HG03575 (cell line): ENCODE measurements at regions not wholly inside any gene's neighbourhood (a gene's known extent, or its start where the extent isn't known, plus 50 kb on each side); places are given as distances from the start of the nearest gene placed in this dataset.
"Not testable (repeated sequence)": the region's sequence is repeated elsewhere in the genome, so short reads cannot be mapped to it uniquely, and the experiment has no call there.

Experiments
- ATAC-seq: cut with Tn5 transposase; IDR thresholded peaks from one replicate; pipeline ENCODE4 v1.9.1; 2021; ENCODE audit not compliant: unreplicated experiment, insufficient number of reproducible peaks, low FRiP score; ENCODE audit errors: extremely low read depth

DNA sequence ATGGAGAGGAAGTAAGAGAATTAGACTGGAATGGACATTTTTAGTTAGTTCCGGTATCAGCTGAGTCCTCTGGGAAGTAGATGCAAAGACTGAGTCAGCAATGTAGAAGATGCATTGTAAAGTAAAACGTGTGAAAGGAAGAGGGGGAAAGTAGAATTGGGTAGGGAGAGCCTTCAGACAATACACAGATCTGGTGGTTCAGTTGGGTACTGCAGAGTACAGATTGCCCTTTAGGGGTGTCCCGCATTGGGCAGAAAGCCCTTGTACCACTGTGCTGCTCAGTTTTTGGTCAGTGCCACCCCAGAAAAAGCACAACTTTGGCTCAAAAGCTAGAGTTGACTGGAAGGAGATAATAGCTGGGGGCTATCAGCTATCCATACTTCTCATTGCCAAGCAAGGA is 247.4 kb downstream of the KBTBD8 start:
- no peak for ATAC-seq

DNA sequence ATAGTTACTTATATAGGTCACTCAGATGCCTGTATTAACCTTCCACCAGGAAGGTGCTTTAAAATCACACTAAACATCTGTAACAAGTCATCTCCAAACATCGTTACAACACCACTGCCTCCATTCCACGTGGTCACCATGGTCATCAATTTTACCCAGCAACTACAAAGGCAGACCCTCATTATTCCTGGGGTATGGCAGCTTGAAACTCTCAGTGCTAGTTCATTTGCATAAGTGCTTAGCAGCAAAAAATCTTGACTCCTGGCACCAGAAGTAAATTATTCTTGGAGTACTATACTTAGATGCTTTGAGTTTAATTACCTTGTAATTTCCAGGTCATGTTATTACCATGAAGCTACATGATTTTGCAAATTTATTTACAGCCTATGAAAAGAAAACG is 250.6 kb downstream of the KBTBD8 start:
- no peak for ATAC-seq

DNA sequence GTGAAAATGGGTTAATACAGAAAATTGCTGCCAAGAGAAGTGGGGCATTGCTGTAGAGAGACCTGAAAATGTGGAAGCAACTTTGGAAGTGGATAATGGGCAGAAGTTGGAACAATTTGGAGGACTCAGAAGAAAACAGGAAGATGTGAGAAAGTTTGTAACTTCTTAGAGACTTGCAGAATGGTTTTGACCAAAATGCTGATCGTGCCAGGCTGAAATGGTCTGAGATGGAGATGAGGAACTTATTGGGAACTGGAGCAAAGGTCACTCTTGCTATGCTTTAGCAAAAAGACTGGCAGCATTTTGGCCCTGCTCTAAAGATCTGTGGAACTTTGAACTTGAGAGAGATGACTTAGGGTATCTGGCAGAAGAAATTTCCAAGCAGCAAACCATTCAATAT is 254.8 kb downstream of the KBTBD8 start:
- ATAC-seq = not testable (repeated sequence)

DNA sequence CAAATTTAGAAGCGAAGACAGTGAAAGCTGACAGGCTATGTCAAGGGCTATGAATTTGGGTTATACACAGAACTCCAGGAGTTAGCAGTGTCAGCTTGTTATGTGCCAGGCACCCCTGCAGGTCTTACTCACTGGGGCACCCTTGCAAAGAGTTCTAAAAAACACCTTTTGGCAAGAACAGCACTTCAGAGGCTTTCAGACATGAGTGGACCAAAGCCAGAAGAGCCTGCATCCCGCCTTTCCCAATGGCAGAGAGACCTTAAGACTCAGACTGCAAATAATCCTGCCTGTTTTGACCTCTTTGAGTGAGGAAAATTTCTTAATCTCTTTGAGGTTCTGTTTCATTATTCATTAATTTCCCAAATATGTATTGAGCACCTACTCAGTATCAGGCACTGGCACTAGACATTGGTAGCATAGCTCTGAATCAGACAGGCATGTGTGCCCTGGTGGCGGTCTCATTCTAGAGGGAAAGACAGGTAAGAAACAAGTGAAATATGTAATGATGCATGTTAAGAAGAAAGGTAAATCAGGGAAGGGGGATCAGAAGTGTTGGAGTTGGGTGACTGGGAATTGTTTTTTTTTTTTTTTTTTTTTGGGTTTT is 280.0 kb downstream of the KBTBD8 start:
- no peak for ATAC-seq

DNA sequence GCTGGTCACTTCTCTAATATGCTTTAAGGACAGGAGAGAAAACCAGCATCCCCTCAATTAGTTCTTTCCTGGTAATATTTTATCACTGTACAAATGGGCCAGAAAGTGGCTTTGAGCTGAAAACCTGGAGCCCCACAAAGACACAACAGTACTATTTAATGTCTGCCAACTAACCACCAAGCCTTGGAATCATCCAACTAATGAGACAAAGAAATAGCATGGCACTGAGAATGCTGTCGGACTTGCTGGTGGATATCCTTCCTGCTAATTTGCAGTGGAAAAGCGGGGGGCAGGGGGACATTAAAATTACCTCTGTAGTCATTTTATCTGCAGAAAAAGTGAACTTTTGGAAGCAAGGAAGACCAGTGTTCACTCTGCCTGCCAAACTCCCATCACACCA is 288.5 kb downstream of the KBTBD8 start:
- no peak for ATAC-seq

DNA sequence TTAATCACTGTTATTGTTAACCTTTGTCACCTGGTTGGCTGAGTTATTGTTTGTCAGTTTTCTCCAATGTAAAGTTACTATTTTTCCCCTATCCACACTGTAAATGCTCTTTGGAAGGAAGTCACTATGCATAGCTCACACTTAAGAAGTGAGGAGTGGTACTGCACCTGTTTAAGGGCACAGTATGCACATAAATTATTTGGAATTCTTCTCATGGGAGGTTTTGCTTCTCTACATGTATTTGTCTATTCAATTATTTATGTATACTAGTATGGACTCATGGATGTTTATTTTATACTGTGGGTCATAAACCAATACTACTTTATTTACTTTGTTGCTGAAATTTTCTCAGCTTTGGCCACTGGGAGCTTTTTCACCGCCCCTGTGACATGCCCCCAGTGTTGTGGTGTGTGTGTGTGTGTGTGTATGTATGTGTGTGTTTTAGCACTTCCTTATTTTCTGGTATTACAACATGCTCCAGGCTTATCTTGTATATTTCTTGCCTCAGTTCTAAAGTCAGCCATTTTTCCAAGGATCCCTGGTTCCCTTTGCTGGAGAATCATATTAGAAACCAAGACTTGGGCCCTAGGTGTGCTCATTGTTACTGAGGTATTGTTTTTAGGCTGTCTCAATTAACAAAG is 290.5 kb downstream of the KBTBD8 start:
- no peak for ATAC-seq

DNA sequence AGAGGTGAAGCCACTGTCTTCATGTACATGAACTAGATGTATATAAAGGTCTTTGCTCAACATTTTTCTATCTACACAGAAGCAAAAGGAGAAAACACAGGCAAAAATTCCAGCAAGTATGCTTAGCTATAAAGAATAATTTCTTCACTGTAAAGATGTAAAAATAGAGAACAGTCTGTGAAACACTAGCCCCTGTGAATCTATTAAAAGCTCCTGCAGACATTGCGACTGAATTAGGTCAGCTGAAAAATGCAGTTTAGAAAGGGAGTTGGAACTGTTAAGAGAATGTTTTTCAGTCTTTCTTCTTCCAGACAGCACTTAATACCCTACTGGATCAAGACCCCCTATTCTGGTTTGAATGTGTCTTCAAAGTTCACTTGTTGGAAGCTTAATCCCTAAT is 291.5 kb downstream of the KBTBD8 start:
- no peak for ATAC-seq

DNA sequence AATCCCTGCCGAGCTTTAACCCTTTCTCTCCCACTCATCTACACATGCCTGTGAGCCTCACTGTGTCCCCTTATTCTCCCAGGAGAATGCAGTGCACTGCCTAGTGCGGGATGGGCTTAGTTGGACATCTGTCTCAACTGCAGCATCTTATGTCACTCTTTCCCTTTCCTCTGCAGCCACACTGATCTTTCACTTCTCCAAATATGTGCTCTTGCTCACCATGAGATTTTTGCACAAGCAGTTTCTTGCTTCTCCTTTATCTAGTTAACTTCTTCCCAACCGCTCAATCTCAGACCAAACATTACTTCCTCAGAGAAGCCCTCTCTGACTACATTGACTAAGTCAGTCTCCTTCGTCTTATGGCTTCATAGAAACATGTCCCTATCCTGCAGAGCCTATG is 292.3 kb downstream of the KBTBD8 start:
- no peak for ATAC-seq

DNA sequence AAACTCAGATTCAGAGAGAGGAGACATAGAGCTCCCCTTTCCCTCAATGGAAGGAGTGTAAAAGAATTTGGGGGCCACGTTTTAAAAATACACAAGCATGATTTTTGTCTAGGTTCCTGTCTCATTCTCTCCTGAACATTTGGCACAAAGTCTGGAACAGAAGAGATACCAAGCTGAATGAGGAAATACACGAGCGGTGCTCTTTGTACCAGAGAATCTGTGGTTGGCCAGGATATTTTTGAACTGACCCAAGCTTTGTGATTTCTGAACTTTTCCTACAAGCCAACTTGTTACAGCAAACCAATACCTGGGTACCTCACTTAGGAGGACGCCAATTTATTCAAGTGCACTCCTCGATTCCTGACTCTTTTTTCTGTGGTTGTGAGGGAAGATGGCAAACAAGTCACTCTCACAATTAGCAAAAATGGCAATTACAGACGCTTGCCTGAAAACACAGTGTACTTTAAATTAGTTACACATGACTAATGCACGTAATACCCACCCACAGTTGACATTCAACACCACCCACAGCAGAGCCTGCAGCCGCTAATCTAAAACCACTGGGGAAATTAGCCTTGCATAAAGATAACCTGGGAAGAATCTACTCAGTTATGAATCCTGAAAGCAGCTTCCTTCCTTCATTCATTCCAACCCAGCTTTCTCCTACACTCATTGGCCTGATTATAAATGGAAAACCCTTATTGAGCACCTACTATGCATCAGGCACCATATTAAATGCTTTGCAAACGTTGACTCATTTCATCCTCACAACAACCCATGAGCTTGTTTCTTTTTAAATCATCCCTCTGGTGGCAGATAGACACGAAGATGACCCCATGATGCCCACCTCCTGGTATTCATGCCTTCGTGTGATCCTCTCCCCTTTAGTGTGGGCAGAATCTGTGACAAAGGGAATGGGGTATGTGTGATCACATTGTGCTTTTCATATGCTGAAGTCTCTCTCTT is 293.5 kb downstream of the KBTBD8 start:
- no peak for ATAC-seq

DNA sequence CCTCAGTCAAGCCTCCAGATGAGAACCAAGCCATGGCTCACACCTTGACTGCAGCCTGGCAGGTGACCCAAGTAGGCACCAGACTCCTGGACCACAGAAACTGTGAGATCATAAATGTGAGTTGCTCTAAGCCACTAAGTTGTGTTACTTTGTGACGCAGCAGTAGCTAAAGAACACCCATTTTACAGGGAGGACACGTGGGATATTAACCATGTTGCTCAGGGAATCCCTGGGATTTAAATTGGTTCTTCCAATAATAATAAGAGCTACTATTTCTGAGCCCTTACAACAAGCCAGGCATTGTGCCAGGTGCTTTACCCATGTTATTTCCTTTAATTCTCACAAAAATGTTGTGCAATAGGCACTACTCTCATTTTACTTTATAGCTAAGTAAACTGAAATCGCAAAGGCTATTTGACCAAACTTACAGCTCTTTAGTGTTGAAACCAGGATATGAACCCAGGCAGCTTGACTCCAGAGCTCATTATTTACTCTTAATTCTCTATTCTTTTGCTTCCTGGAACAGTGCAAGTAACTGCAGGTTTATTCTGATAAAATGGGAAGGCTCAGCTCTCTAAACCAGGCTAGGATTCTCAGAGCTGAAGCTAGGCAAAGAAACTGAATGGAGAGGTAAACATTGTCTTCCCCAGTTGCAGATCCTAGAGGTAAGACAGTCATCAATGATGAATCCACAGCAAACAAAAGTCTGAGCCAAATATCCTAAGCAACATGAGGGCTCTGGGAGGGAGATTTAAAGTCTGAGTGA is 294.4 kb downstream of the KBTBD8 start:
- no peak for ATAC-seq

DNA sequence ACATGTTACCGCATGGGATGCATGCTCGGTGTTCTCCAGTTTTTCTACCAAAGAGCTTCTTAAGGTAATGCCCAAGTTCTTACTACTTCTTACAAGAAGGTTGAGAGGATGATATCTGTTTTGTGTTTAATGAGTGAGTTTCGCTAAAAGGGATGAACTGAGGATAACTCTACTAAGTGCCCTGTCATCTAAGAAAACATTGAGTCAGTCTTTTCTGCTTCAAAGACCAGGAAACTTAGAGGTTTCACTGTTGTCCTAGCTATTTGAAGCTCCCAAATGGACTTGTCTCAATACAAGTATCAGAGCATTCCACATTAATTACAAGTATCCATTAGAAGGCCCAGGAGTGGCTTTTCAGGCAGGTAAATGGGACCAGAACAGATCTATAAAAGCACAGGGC is 296.2 kb downstream of the KBTBD8 start:
- ATAC-seq = no peak

DNA sequence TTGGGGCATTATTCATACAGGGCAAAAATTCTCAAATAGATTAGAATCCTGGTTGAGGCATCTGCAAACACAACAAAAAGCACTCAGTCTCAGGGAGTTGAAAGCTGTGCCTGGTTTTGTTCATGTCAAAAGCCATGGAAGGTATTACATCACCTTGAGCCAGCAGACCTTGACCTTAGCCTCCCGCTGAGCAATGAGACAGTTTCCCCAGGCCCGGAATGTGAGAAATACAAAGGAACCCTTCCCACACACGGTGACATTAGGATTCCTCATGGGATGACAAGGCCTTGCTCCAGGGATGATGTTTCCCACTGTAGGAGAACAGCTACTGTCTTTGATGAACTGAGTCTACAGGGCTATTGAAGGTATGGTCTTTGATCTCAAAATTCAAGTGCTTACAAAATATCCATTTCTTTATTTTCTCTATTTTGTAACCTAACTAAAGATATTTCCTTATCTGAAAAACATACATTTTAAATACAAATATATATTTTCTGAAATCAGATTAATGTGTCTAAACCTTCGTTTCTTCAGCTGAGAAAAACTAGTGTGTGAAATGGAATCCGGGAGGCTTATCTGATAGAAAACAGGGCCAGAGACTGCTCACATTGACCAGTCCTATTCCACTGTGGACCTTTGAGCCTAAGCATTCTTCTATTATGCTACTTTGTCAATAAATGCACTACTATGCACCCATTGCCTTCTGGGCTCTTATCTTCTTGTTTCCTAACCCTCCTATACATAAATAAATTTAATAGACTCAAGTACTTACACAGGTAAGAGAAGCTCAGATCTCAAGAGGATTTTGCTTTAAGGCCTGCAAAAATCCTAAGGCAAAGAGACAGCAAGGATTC is 298.2 kb downstream of the KBTBD8 start:
- no peak for ATAC-seq

DNA sequence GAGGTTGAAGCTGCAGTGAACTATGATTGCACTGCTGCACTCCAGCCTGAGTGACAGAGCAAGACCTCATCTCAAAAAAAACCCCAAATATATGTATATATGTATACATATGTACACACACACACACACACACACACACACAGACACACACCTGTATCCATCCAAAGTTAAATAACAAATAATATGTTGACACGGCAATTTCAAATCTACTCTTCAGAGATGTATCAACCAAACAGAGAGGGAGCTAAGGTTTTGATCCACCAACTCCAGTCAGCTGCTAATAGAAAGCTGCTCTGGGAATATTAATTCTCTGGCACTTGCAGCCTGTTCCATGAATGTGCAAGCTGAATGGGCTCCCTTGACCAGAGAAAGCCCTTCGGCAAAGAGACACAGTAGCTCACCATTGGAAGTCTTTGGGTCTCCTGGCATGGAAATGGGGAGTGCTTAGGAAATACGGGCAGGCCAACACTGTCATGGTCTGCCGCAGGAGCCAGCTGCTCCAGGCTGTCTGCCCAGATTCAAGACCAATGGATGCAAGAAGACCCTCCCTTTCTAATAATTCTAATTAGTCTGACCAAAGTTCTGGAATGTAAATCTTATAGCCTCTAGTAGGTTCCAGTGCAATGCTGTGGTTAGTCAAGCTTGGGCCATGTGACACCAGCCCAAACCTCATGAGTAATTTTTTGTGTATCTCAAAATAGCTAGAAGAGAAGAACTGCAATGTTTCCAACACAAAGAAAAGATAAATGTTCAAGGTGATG is 299.8 kb downstream of the KBTBD8 start:
- ATAC-seq = no peak

DNA sequence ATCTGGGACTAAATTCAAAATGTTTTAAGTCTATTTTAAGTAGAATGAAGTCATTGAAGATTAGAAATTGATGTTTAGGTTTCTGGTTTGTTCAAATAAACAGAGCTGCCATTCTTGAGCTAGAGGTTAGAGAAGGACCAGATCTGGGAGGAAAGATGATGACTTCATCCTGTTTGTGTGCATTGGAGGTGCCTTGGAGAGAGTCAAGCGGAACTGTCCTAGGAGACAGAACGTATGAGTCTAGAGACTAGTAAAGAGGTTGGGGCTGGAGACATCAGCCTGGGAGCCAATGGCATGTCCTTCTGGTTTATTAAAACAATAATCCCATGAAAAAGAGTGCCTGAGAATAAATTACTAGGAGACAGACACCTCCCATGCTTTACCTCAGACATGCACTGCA is 303.4 kb downstream of the KBTBD8 start:
- no peak for ATAC-seq

DNA sequence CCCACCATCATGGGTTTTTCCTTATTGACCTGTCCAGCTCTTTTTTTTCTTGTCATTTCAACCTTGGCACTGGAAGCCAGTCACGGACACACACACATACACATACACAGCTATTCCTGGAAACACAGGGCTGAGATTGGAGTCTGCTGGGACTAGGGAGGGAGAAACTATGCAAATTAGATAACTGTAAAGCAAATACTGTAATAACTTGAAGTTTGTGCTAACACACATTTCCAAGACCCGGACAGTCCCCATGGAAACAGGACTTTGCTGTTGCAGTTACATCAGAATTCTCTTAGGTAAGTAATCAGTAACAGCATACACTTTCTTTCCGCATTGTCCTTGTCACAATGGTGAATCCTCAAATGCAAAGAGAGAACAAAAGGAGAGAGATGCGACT is 304.4 kb downstream of the KBTBD8 start:
- no peak for ATAC-seq

DNA sequence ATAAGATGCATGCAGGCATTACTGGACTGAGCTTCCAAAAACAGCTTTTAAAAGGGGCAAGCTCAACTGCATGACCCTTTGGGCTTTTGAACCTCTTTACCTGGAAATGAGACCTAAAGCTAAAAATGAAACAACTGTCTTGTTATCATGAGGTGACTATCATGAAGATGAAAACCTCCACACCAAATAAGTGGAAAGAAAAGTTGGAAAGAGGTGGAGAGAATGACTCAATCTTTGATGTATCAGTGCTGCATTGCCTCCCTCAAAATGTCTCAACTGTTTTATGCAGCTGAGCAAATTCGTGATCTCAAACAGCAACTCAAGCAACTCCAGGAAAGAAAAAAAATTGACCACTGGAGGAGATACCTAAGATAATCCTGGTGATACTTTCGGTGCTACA is 307.1 kb downstream of the KBTBD8 start:
- ATAC-seq = no peak

DNA sequence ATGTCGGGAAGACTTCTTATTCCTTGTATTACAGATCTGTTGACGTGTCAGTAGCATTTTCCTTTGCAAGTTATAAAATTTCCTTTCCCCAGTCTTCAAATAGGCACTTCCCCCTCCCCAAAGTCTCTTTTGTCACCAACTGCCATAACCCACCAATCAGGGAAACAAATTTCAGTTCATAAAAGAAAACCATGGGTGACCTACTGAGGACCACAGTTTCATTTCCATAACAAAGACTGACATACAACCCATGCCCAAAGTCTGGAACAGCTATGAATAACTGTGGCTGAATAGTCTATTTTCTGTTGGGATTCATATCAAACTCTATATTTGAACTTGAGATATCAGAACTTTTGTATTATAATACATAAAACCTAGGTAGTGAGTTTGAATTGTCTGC is 307.8 kb downstream of the KBTBD8 start:
- ATAC-seq = no peak

DNA sequence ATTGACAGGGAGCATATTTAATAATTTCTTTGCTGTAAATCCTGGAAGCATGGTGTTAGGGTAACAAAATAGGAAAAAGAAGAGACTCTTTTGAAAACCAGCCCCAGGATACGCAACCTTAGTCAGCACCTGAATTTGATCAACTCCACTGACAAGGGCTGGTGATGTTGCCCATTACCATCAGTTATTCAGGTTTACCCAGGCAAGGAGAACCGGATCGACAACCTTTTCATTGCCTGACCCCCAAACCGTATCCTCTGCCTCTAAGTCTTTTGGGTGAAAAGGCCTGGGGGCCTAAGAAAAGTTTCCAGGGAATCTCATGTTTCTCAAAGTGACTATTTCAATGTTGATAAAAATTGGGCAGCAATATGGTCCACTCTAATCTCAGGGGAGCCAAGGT is 313.3 kb downstream of the KBTBD8 start:
- no peak for ATAC-seq
